IMR-90 (cell line): ENCODE measurements at regions not wholly inside any gene's neighbourhood (a gene's known extent, or its start where the extent isn't known, plus 50 kb on each side); places are given as distances from the start of the nearest gene placed in this dataset.

Source experiments
- ATAC-seq: fragments of 200-7000 bp; cut with Tn5 transposase; 2 replicates; pipeline ENCODE4 v1.9.1; 2020; ENCODE audit warnings: low read depth, mild to moderate bottlenecking, moderate library complexity
- BruUV-seq: library from RNA; stranded (reverse); fragments of 400-500 nt; replicated peaks from 2 replicates; lab custom pipeline; 2021; lab: Mats Ljungman, UMichigan
- CTCF ChIA-PET: fragments of 300-600 bp; formaldehyde crosslinking; extraction: SDS; loops from one replicate; lab custom pipeline; 2021; ENCODE audit warnings: antibody characterized with exemption; lab: Yijun Ruan, JAX
- POLR2A ChIA-PET: fragments of 300-600 bp; sonication (Branson Sonifier 250); formaldehyde crosslinking; loops from one replicate; lab custom pipeline; 2022; ENCODE audit warnings: antibody characterized with exemption; ENCODE audit not compliant: unreplicated experiment; lab: Charles Lee
- DNase-seq: peaks from one replicate; pipeline ENCODE4 v3.0.0; 2013
- H2AFZ ChIP-seq: replicated peaks from 2 replicates; pipeline ENCODE3; 2013; ENCODE audit warnings: low read length, mild to moderate bottlenecking; ENCODE audit not compliant: poor library complexity
- H2AK5ac ChIP-seq: 2 replicates; pipeline ENCODE4 v1.6.1; 2013; ENCODE audit warnings: low read depth, low read length, inconsistent platforms
- H2AK9ac ChIP-seq: replicated peaks from 2 replicates; pipeline ENCODE3; 2013; ENCODE audit warnings: mild to moderate bottlenecking, low read depth, low read length, moderate library complexity; ENCODE audit not compliant: poor library complexity
- H2BK120ac ChIP-seq: 2 replicates; pipeline ENCODE4 v1.6.1; 2013; ENCODE audit warnings: low read depth, low read length, inconsistent platforms
- H2BK15ac ChIP-seq: 3 replicates; pipeline ENCODE4 v1.6.1; 2013; ENCODE audit warnings: low read depth, low read length, inconsistent platforms
- H2BK20ac ChIP-seq: 2 replicates; pipeline ENCODE4 v1.6.1; 2013; ENCODE audit warnings: low read depth, mild to moderate bottlenecking, inconsistent platforms, low read length, moderate library complexity
- H2BK5ac ChIP-seq: 2 replicates; pipeline ENCODE4 v1.6.1; 2013; ENCODE audit warnings: mild to moderate bottlenecking, low read depth, low read length, inconsistent platforms; ENCODE audit not compliant: poor library complexity, severe bottlenecking
- H3K14ac ChIP-seq: replicated peaks from 2 replicates; pipeline ENCODE4 v1.6.1; 2013; ENCODE audit warnings: low read depth, low read length, inconsistent platforms
- H3K18ac ChIP-seq: 2 replicates; pipeline ENCODE4 v1.6.1; 2013; ENCODE audit warnings: low read depth, low read length, control low read depth
- H3K23ac ChIP-seq: 2 replicates; pipeline ENCODE4 v1.6.1; 2013; ENCODE audit warnings: low read depth, low read length, inconsistent platforms
- H3K27ac ChIP-seq: 2 replicates; pipeline ENCODE4 v1.5.1; 2013; ENCODE audit warnings: mild to moderate bottlenecking, control low read depth, low read length; ENCODE audit not compliant: insufficient read depth
- H3K27me3 ChIP-seq: 2 replicates; pipeline ENCODE4 v1.6.1; 2013; ENCODE audit warnings: low read length; ENCODE audit not compliant: control insufficient read depth, insufficient read depth
- H3K36me3 ChIP-seq: 2 replicates; pipeline ENCODE4 v1.6.1; 2013; ENCODE audit warnings: low read length, mixed read lengths; ENCODE audit not compliant: control insufficient read depth, insufficient read depth
- H3K4ac ChIP-seq: 2 replicates; pipeline ENCODE4 v1.6.1; 2013; ENCODE audit warnings: low read depth, low read length, inconsistent platforms
- H3K4me1 ChIP-seq: 2 replicates; pipeline ENCODE4 v1.6.1; 2013; ENCODE audit warnings: low read length, mixed read lengths; ENCODE audit not compliant: control insufficient read depth, insufficient read depth
- H3K4me2 ChIP-seq: 2 replicates; pipeline ENCODE4 v1.6.1; 2013; ENCODE audit warnings: low read depth, mild to moderate bottlenecking, control low read depth, low read length, moderate library complexity
- H3K4me3 ChIP-seq: 2 replicates; pipeline ENCODE4 v1.5.1; 2013; ENCODE audit warnings: low read depth, mild to moderate bottlenecking, control low read depth, low read length, moderate library complexity; ENCODE audit not compliant: insufficient read depth
- H3K56ac ChIP-seq: 2 replicates; pipeline ENCODE4 v1.6.1; 2013; ENCODE audit warnings: low read length, inconsistent platforms; ENCODE audit not compliant: insufficient read depth; ENCODE audit errors: extremely low read depth
- H3K79me1 ChIP-seq, 2 experiments: 2 replicates each; pipeline ENCODE4 v1.6.1; 2013; ENCODE audit warnings: low read length in 2 of 2, inconsistent platforms in 1 of 2, low read depth in 1 of 2
- H3K9ac ChIP-seq: 2 replicates; pipeline ENCODE4 v1.6.1; 2013; ENCODE audit warnings: low read depth, low read length, control low read depth
- H3K9me1 ChIP-seq: 2 replicates; pipeline ENCODE4 v1.6.1; 2013; ENCODE audit warnings: low read length, inconsistent platforms; ENCODE audit not compliant: insufficient read depth
- H3K9me3 ChIP-seq: 2 replicates; pipeline ENCODE4 v1.6.1; 2013; ENCODE audit warnings: low read length; ENCODE audit not compliant: control insufficient read depth, insufficient read depth
- H4K20me1 ChIP-seq: 2 replicates; pipeline ENCODE4 v1.6.1; 2013; ENCODE audit warnings: low read length, inconsistent platforms; ENCODE audit not compliant: insufficient read depth
- H4K5ac ChIP-seq: 2 replicates; pipeline ENCODE4 v1.6.1; 2013; ENCODE audit warnings: mild to moderate bottlenecking, low read depth, low read length, control low read depth
- H4K8ac ChIP-seq, 2 experiments: 2 replicates each; pipeline ENCODE4 v1.6.1; 2013; ENCODE audit warnings: low read depth in 2 of 2, low read length in 2 of 2, control low read depth in 1 of 2, inconsistent platforms in 1 of 2
- H4K91ac ChIP-seq: 2 replicates; pipeline ENCODE4 v1.6.1; 2013; ENCODE audit warnings: low read depth, low read length, inconsistent platforms; ENCODE audit not compliant: insufficient read depth
- BHLHE40 ChIP-seq: fragments of 150-350 bp; IDR thresholded peaks from 2 replicates; pipeline ENCODE4 v1.6.1; 2016; ENCODE audit warnings: mild to moderate bottlenecking, low read depth, low read length
- CEBPB ChIP-seq: IDR thresholded peaks from 2 replicates; pipeline ENCODE4 v1.6.1; 2012; ENCODE audit warnings: low read depth, low read length, improper control_type of control experiment
- CHD1 ChIP-seq: IDR thresholded peaks from 2 replicates; pipeline ENCODE4 v1.6.1; 2012; ENCODE audit warnings: low read depth, low read length, improper control_type of control experiment
- CTCF ChIP-seq: conservative IDR thresholded peaks from 2 replicates; pipeline ENCODE4 v1.5.1; 2012; ENCODE audit warnings: mild to moderate bottlenecking, low read depth, low read length, improper control_type of control experiment
- FOS ChIP-seq: fragments of 150-350 bp; IDR thresholded peaks from 2 replicates; pipeline ENCODE4 v1.6.1; 2016; ENCODE audit warnings: low read depth, low read length
- MAFK ChIP-seq: IDR thresholded peaks from 2 replicates; pipeline ENCODE4 v1.6.1; 2012; ENCODE audit warnings: low read depth, low read length, improper control_type of control experiment
- MAZ ChIP-seq: IDR thresholded peaks from 2 replicates; pipeline ENCODE4 v1.6.1; 2012; ENCODE audit warnings: low read depth, mild to moderate bottlenecking, low read length, improper control_type of control experiment, moderate library complexity, borderline replicate concordance
- MXI1 ChIP-seq: IDR thresholded peaks from 2 replicates; pipeline ENCODE4 v1.6.1; 2012; ENCODE audit warnings: low read depth, mild to moderate bottlenecking, low read length, moderate library complexity, borderline replicate concordance
- NFE2L2 ChIP-seq: fragments of 150-350 bp; IDR thresholded peaks from 2 replicates; pipeline ENCODE4 v1.6.1; 2016; ENCODE audit warnings: low read depth, mild to moderate bottlenecking, low read length
- POLR2A ChIP-seq: IDR thresholded peaks from 2 replicates; pipeline ENCODE4 v1.6.1; 2012; ENCODE audit warnings: mild to moderate bottlenecking, low read depth, low read length
- RAD21 ChIP-seq: IDR thresholded peaks from 2 replicates; pipeline ENCODE4 v1.6.1; 2012; ENCODE audit warnings: low read length, improper control_type of control experiment
- RCOR1 ChIP-seq: IDR thresholded peaks from 2 replicates; pipeline ENCODE4 v1.6.1; 2012; ENCODE audit warnings: mild to moderate bottlenecking, low read length, improper control_type of control experiment; ENCODE audit not compliant: insufficient replicate concordance
- RFX5 ChIP-seq: IDR thresholded peaks from 2 replicates; pipeline ENCODE4 v1.8.0; 2012; ENCODE audit warnings: low read depth, mild to moderate bottlenecking, low read length, moderate library complexity
- SMC3 ChIP-seq: fragments of 150-350 bp; IDR thresholded peaks from 2 replicates; pipeline ENCODE4 v1.6.1; 2016; ENCODE audit warnings: low read depth, mild to moderate bottlenecking, antibody characterized with exemption, low read length, moderate library complexity
- USF2 ChIP-seq: fragments of 150-350 bp; IDR thresholded peaks from 2 replicates; pipeline ENCODE4 v1.6.1; 2017; ENCODE audit warnings: mild to moderate bottlenecking, antibody characterized with exemption, low read length, low read depth
- WGBS, 2 experiments: methylation state at CpG; one replicate each; pipeline versions ENCODE4 v1.1.5 to v1.1.7; 2013; ENCODE audit warnings: missing lambda C conversion rate in 2 of 2; ENCODE audit not compliant: insufficient read length in 1 of 2; ENCODE audit errors: extremely low coverage in 2 of 2; 5-methylcytosine and 5-hydroxymethylcytosine counted together
- dilution Hi-C: fragments of 300-500 bp; cut with HindIII; formaldehyde crosslinking; loops from one replicate; pipeline ENCODE4 v1.14.3; 2018; ENCODE audit warnings: low sequenced_read_pairs; ENCODE audit not compliant: unreplicated experiment
- in situ Hi-C: fragments of 300-500 bp; cut with MboI; formaldehyde crosslinking; loops from 3 replicates; pipeline ENCODE4 v1.14.3; 2019; ENCODE audit warnings: low sequenced_read_pairs, inconsistent platforms, mixed read lengths
- intact Hi-C: fragments of 100-400 bp; cut with micrococcal nuclease; formaldehyde crosslinking; loops from 2 replicates; pipeline ENCODE4 v1.10.0; 2022
- TF ChIP-seq, protein P1 (sequence below): fragments of 150-350 bp; IDR thresholded peaks from 2 replicates; pipeline ENCODE4 v1.6.1; 2016; ENCODE audit warnings: low read depth, mild to moderate bottlenecking, low read length, moderate library complexity, borderline replicate concordance

DNA sequence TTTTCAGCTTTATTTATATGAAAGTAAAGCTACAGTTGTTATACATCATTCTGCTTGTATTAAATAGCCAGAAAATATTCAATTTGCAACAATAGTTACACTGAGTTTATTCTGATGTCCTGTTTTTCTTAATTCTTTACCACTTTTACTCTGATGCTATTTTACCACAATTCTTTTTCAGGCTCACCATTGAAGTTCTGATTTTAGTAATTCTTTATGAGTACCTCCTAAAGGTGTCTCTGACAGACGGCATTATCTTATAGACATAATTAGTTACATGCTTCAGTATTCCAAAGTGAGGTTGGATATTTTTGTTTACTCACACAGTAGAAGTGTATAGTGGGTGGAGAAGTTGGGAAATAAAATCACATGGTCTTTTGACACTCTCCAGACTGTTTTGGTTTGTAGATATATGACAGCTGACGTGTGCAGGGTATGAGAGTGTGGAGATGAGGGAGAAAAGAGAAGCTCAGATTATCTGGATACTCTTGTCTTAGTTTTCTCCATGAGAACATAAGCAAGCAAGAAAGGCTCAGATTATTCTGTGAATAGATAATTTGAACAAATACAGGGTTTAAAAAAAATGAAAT lies 97.4 kb downstream of the FBXO4 start:
- Histone ChIP-seq H3K4me2 (no peak overlapping the region), H3K23ac (no peak overlapping the region), H2BK20ac (no peak overlapping the region), H3K4me3 (no peak overlapping the region), H2AK9ac (no peak overlapping the region), H4K8ac (no peak overlapping the region), H3K36me3 (no peaks in the 10 kb centered on the region), H4K91ac (no peak overlapping the region), H3K27me3 (no peaks in the 10 kb centered on the region), H3K18ac (no peak overlapping the region), H4K5ac (no peak overlapping the region), H3K9me1 (no peaks in the 10 kb centered on the region), H4K20me1 (no peaks in the 10 kb centered on the region), H3K79me1 (no peaks in the 10 kb centered on the region), H3K27ac (no peak overlapping the region), H3K56ac (no peak overlapping the region), H3K9ac (no peak overlapping the region), H2BK120ac (no peak overlapping the region), H2BK5ac (no peak overlapping the region), H2AK5ac (no peak overlapping the region), H2BK15ac (no peak overlapping the region), H2AFZ (no peak overlapping the region), H3K4ac (no peak overlapping the region), H3K14ac (no peak overlapping the region), H3K4me1 (no peaks in the 10 kb centered on the region), H3K9me3 (no peaks in the 10 kb centered on the region)
- intact Hi-C loops (no loop called here), dilution Hi-C loops (no loop called here), in situ Hi-C loops (no loop called here)
- ChIA-PET CTCF (interaction anchor here (1.9 kb wide), 1 partner anchor 17 kb away, joined by 7 read pairs; no protein-coding TSS in a partner anchor), POLR2A (no interaction called here)
- TF ChIP-seq, protein P1, sequence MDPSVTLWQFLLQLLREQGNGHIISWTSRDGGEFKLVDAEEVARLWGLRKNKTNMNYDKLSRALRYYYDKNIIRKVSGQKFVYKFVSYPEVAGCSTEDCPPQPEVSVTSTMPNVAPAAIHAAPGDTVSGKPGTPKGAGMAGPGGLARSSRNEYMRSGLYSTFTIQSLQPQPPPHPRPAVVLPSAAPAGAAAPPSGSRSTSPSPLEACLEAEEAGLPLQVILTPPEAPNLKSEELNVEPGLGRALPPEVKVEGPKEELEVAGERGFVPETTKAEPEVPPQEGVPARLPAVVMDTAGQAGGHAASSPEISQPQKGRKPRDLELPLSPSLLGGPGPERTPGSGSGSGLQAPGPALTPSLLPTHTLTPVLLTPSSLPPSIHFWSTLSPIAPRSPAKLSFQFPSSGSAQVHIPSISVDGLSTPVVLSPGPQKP = no peak
- TF ChIP-seq RFX5 = no peak
- no peak for TF ChIP-seq FOS
- no peak for TF ChIP-seq BHLHE40
- no peak for TF ChIP-seq CHD1
- no peak for TF ChIP-seq RAD21
- no peak for TF ChIP-seq MXI1
- no peak for TF ChIP-seq MAFK
- TF ChIP-seq POLR2A = no peak
- TF ChIP-seq USF2 = no peak
- no peak for TF ChIP-seq NFE2L2
- no peak for TF ChIP-seq CTCF
- no peak for TF ChIP-seq RCOR1
- no peak for TF ChIP-seq SMC3
- no peak for TF ChIP-seq CEBPB
- no peak for TF ChIP-seq MAZ
- BruUV-seq = no TSS peak
- DNase-seq (no peak), ATAC-seq (no peak)
- WGBS, 2 experiments = no CpG with 5 or more reads among the region's 2 CpGs
